Neural progenitor cell (in vitro differentiated cells): ENCODE measurements at regions not wholly inside any gene's neighbourhood (a gene's known extent, or its start where the extent isn't known, plus 50 kb on each side); places are given as distances from the start of the nearest gene placed in this dataset.
"Not testable (repeated sequence)": the region's sequence is repeated elsewhere in the genome, so short reads cannot be mapped to it uniquely, and the experiment has no call there.

ENCODE experiments used
- DNase-seq: peaks from one replicate; pipeline ENCODE4 v3.0.0-alpha.2; 2016; ENCODE audit warnings: low spot score
- H2AFZ ChIP-seq: fragments of 200-600 bp; sonication (generic); replicated peaks from 2 replicates; pipeline ENCODE4 v1.6.1; 2016; ENCODE audit warnings: antibody characterized with exemption
- H3F3A ChIP-seq: fragments of 200-600 bp; sonication (generic); 2 replicates; pipeline ENCODE4 v1.6.1; 2016; ENCODE audit warnings: antibody characterized with exemption, low read depth
- H3K27ac ChIP-seq: fragments of 200-600 bp; sonication (generic); 2 replicates; pipeline ENCODE4 v1.5.1; 2016; ENCODE audit warnings: mild to moderate bottlenecking
- H3K27me3 ChIP-seq: fragments of 200-600 bp; sonication (generic); 2 replicates; pipeline ENCODE4 v1.6.1; 2016; ENCODE audit warnings: mild to moderate bottlenecking, moderate library complexity
- H3K36me3 ChIP-seq: fragments of 200-600 bp; sonication (generic); 2 replicates; pipeline ENCODE4 v1.5.1; 2016
- H3K4me1 ChIP-seq: fragments of 200-600 bp; sonication (generic); 2 replicates; pipeline ENCODE4 v1.6.1; 2016; ENCODE audit warnings: mixed run types
- H3K4me2 ChIP-seq: fragments of 200-600 bp; sonication (generic); 2 replicates; pipeline ENCODE4 v1.6.1; 2016
- H3K4me3 ChIP-seq: fragments of 200-600 bp; sonication (generic); 2 replicates; pipeline ENCODE4 v1.5.1; 2016
- H3K79me2 ChIP-seq: fragments of 200-600 bp; sonication (generic); 2 replicates; pipeline ENCODE4 v1.6.1; 2016; ENCODE audit warnings: low read depth
- H3K9ac ChIP-seq: fragments of 200-600 bp; sonication (generic); 2 replicates; pipeline ENCODE4 v1.6.1; 2016
- H3K9me3 ChIP-seq: fragments of 200-600 bp; sonication (generic); 2 replicates; pipeline ENCODE4 v1.5.1; 2016; ENCODE audit warnings: low read depth
- H4K20me1 ChIP-seq: fragments of 200-600 bp; sonication (generic); 2 replicates; pipeline ENCODE4 v1.6.1; 2016; ENCODE audit warnings: low read depth
- H3K27ac Mint-ChIP-seq: 3 replicates; pipeline ENCODE4 v1.8.0; 2021; ENCODE audit warnings: mixed read lengths
- H3K27me3 Mint-ChIP-seq: 2 replicates; pipeline ENCODE4 v1.8.0; 2022; ENCODE audit warnings: low read depth, mild to moderate bottlenecking, inconsistent platforms, moderate library complexity, mixed read lengths; ENCODE audit not compliant: insufficient read depth
- H3K36me3 Mint-ChIP-seq: 3 replicates; pipeline ENCODE4 v1.8.0; 2021; ENCODE audit warnings: mixed read lengths
- H3K4me1 Mint-ChIP-seq: 3 replicates; pipeline ENCODE4 v1.8.0; 2021; ENCODE audit warnings: mixed read lengths
- H3K4me3 Mint-ChIP-seq: 3 replicates; pipeline ENCODE4 v1.8.0; 2021; ENCODE audit warnings: mild to moderate bottlenecking, moderate library complexity, mixed read lengths
- H3K9me3 Mint-ChIP-seq: 3 replicates; pipeline ENCODE4 v1.8.0; 2020; ENCODE audit warnings: mixed read lengths
- CTCF ChIP-seq: fragments of 200-600 bp; sonication (generic); IDR thresholded peaks from 2 replicates; pipeline ENCODE4 v1.5.1; 2017; ENCODE audit warnings: antibody characterized with exemption, mild to moderate bottlenecking
- EZH2 ChIP-seq: fragments of 200-600 bp; sonication (generic); IDR thresholded peaks from 2 replicates; pipeline ENCODE4 v1.6.1; 2017; ENCODE audit warnings: antibody characterized with exemption, mild to moderate bottlenecking, moderate library complexity
- EZH2phosphoT487 ChIP-seq: fragments of 200-600 bp; sonication (generic); IDR thresholded peaks from 2 replicates; pipeline ENCODE4 v1.6.1; 2017; ENCODE audit warnings: antibody characterized with exemption

DNA sequence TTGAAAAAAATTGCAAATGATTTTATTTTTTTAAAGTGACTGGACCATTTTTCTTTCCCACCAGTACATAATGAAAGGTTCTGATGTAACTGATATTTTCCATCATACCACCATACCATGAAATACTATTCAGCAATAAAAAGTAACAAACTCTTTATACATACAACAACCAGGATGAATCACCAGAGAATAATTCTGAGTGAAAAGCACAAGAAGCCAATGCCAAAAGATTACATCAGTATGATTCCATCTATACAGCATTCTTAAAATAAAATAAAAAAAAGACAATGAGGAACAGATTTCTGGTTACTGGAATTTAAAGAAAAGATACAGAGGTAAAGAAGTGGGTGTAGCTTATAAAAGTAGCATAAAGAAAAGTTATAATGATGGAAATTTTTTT is 423.7 kb upstream of the ST8SIA4 start:
- no peak overlapping the region for H3K4me3 ChIP-seq
- no peaks in the 10 kb centered on the region for H3K4me1 ChIP-seq
- Mint-ChIP-seq H3K4me1 (peaks cover 2% of the 10 kb centered on the region), H3K4me3 (no peak overlapping the region), H3K27me3 (peaks cover 2% of the 10 kb centered on the region), H3K27ac (no peak overlapping the region), H3K9me3 (peaks cover 3% of the 10 kb centered on the region), H3K36me3 (no peaks in the 10 kb centered on the region)
- no peaks in the 10 kb centered on the region for H3K36me3 ChIP-seq
- H3K9me3 ChIP-seq: no peaks in the 10 kb centered on the region
- H4K20me1 ChIP-seq: no peaks in the 10 kb centered on the region
- H2AFZ ChIP-seq: no peak overlapping the region
- no peak overlapping the region for H3K9ac ChIP-seq
- no peak for DNase-seq
- H3K79me2 ChIP-seq: no peaks in the 10 kb centered on the region
- no peaks in the 10 kb centered on the region for H3K27me3 ChIP-seq
- no peaks in the 10 kb centered on the region for H3F3A ChIP-seq
- no peak overlapping the region for H3K4me2 ChIP-seq
- TF ChIP-seq CTCF: no peak
- H3K27ac ChIP-seq: no peak overlapping the region

DNA sequence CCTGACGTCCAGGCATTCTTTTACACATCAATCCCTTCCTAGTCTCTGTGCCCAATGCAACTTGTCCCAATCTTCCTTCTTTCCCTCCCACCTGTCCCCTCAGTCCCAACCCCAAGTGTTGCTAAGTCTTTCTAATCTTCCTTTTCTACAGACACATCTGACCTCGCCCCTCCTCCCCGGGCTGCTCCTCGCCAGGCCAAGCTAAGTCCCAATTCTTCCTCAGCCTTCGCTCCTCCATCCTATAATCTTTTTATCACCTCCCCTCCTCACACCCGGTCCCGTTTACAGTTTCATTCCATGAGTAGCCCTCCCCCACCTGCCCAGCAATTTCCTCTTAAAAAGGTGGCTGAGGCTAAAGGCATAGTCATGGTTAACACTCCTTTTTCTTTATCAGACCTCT is 413.3 kb upstream of the ST8SIA4 start:
- not testable (repeated sequence) for H3K9ac ChIP-seq, H3K4me3 ChIP-seq, H3K4me3 Mint-ChIP-seq, H3K27me3 Mint-ChIP-seq, H3K27me3 ChIP-seq, H3K9me3 ChIP-seq, H3K4me1 Mint-ChIP-seq, H3K36me3 Mint-ChIP-seq, H2AFZ ChIP-seq, H3K36me3 ChIP-seq, H3K4me2 ChIP-seq, H3K9me3 Mint-ChIP-seq, H3K4me1 ChIP-seq, H3K79me2 ChIP-seq, H3K27ac ChIP-seq, DNase-seq, H3K27ac Mint-ChIP-seq, H3F3A ChIP-seq, H4K20me1 ChIP-seq

- H4K20me1 ChIP-seq: no peaks in the 10 kb centered on the region
- no peak overlapping the region for H3K4me3 ChIP-seq
- Mint-ChIP-seq H3K27ac (peak overlapping the region; percentile 15), H3K9me3 (no peaks in the 10 kb centered on the region), H3K4me3 (no peak overlapping the region), H3K36me3 (no peaks in the 10 kb centered on the region), H3K27me3 (no peaks in the 10 kb centered on the region), H3K4me1 (peaks cover 3% of the 10 kb centered on the region)
- no peak overlapping the region for H3K9ac ChIP-seq
- H3F3A ChIP-seq: no peaks in the 10 kb centered on the region
- no peaks in the 10 kb centered on the region for H3K79me2 ChIP-seq
- H3K27ac ChIP-seq: no peak overlapping the region
- no peaks in the 10 kb centered on the region for H3K4me1 ChIP-seq
- no peaks in the 10 kb centered on the region for H3K36me3 ChIP-seq
- no peak overlapping the region for H2AFZ ChIP-seq
- H3K9me3 ChIP-seq: no peaks in the 10 kb centered on the region
- H3K27me3 ChIP-seq: no peaks in the 10 kb centered on the region
- TF ChIP-seq EZH2phosphoT487 (no peak), EZH2 (no peak), CTCF (no peak)
- DNase-seq: no peak
- no peak overlapping the region for H3K4me2 ChIP-seq
Measured at GRCh38 chr5:101306391-101307137, 403.5 kb upstream of the ST8SIA4 start.

- Histone ChIP-seq H3K4me3 (no peak overlapping the region), H3K9me3 (no peaks in the 10 kb centered on the region), H3K27me3 (no peaks in the 10 kb centered on the region), H3K4me2 (no peak overlapping the region), H3K36me3 (no peaks in the 10 kb centered on the region), H4K20me1 (no peaks in the 10 kb centered on the region), H3K79me2 (no peaks in the 10 kb centered on the region), H3K27ac (no peak overlapping the region), H3K4me1 (no peaks in the 10 kb centered on the region), H3F3A (no peaks in the 10 kb centered on the region), H3K9ac (no peak overlapping the region), H2AFZ (no peak overlapping the region)
- Mint-ChIP-seq H3K27ac (no peak overlapping the region), H3K9me3 (peaks cover 5% of the 10 kb centered on the region), H3K36me3 (no peaks in the 10 kb centered on the region), H3K4me3 (no peak overlapping the region), H3K27me3 (no peaks in the 10 kb centered on the region), H3K4me1 (peaks cover 8% of the 10 kb centered on the region)
- DNase-seq: no peak
- no peak for TF ChIP-seq EZH2
- TF ChIP-seq EZH2phosphoT487: no peak
- TF ChIP-seq CTCF: no peak
Measured at GRCh38 chr5:101296477-101296876, 393.4 kb upstream of the ST8SIA4 start.
